NCI-H2196 treated with DMSO at 0.1 percent for 48 hours (cell line): ENCODE measurements at regions not wholly inside any gene's neighbourhood (a gene's known extent, or its start where the extent isn't known, plus 50 kb on each side); places are given as distances from the start of the nearest gene placed in this dataset.
"Not testable (repeated sequence)": the region's sequence is repeated elsewhere in the genome, so short reads cannot be mapped to it uniquely, and the experiment has no call there.

Experiments used
- DNase-seq: peaks from one replicate; lab custom pipeline; 2025; ENCODE audit not compliant: unreplicated experiment; lab: John Stamatoyannopoulos, UW

GRCh38 chr5:101278011-101278687 lies 375.1 kb upstream of the ST8SIA4 start:
- DNase-seq, result no peak

GRCh38 chr5:101271945-101272344 lies 368.9 kb upstream of the ST8SIA4 start:
- no peak for DNase-seq

GRCh38 chr5:101271416-101271815 lies 368.3 kb upstream of the ST8SIA4 start:
- no peak for DNase-seq

- no peak for DNase-seq
Measured at GRCh38 chr5:101260857-101261256, 357.8 kb upstream of the ST8SIA4 start.

- DNase-seq, result no peak
Measured at GRCh38 chr5:101253096-101253495, 350.0 kb upstream of the ST8SIA4 start.

- DNase-seq, result no peak
Measured at GRCh38 chr5:101244621-101245020, 341.5 kb upstream of the ST8SIA4 start.

- DNase-seq, result no peak
Measured at GRCh38 chr5:101212942-101213514, 309.9 kb upstream of the ST8SIA4 start.

- DNase-seq, result no peak
Measured at GRCh38 chr5:101206534-101206933, 303.5 kb upstream of the ST8SIA4 start.

- not testable (repeated sequence) for DNase-seq
Measured at GRCh38 chr5:101205065-101205464, 302.0 kb upstream of the ST8SIA4 start.

- DNase-seq, result not testable (repeated sequence)
Measured at GRCh38 chr5:101180365-101180764, 277.3 kb upstream of the ST8SIA4 start.

- no peak for DNase-seq
Measured at GRCh38 chr5:101176605-101177004, 273.5 kb upstream of the ST8SIA4 start.

GRCh38 chr5:101174981-101175380 lies 271.9 kb upstream of the ST8SIA4 start:
- no peak for DNase-seq

GRCh38 chr5:101163088-101163487 lies 260.0 kb upstream of the ST8SIA4 start:
- no peak for DNase-seq

- no peak for DNase-seq
Measured at GRCh38 chr5:101160002-101160401, 256.9 kb upstream of the ST8SIA4 start.

GRCh38 chr5:101159006-101159405 lies 255.9 kb upstream of the ST8SIA4 start:
- no peak for DNase-seq

- DNase-seq, result no peak
Measured at GRCh38 chr5:101153526-101153925, 250.4 kb upstream of the ST8SIA4 start.

GRCh38 chr5:101143526-101143925 lies 240.4 kb upstream of the ST8SIA4 start:
- no peak for DNase-seq

- no peak for DNase-seq
Measured at GRCh38 chr5:101142102-101142501, 239.0 kb upstream of the ST8SIA4 start.

GRCh38 chr5:101136454-101136853 lies 233.4 kb upstream of the ST8SIA4 start:
- no peak for DNase-seq

- no peak for DNase-seq
Measured at GRCh38 chr5:101123363-101123762, 220.3 kb upstream of the ST8SIA4 start.

- no peak for DNase-seq
Measured at GRCh38 chr5:101112645-101113044, 209.6 kb upstream of the ST8SIA4 start.

GRCh38 chr5:101103874-101104273 lies 200.8 kb upstream of the ST8SIA4 start:
- DNase-seq, result peak; percentile 37

GRCh38 chr5:101102506-101102905 lies 199.4 kb upstream of the ST8SIA4 start:
- peak; percentile 1 for DNase-seq
